ENCODE measurements at regions not wholly inside any gene's neighbourhood (a gene's known extent, or its start where the extent isn't known, plus 50 kb on each side); places are given as distances from the start of the nearest gene placed in this dataset.
"Not testable (repeated sequence)": the region's sequence is repeated elsewhere in the genome, so short reads cannot be mapped to it uniquely, and the experiment has no call there.

DNA sequence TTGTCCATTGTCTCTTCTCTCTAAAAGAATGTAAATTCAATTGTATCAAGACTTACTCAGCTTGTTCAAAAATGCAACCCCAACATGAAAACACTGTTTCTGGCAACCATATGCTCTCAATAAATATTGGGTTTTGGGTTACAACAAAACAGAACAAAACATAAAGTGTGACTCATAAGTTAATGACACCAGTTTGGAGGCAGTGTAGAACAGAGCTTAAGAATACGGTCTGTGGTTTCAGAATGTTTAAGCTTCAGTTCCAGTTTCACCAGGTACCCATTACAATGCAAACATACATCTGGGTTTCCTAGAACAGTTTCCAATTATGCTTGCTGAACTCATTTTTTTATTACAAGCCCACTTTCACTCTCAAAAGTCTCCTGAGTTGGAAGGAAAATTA is 285.8 kb upstream of the PCDH9 start:
- no peak for ATAC-seq
- CTCF ChIA-PET = no interaction called here
- no peaks in the 10 kb centered on the region for H3K9me3 ChIP-seq (ENCODE audit: control insufficient read depth, insufficient read depth, low read depth, low read length)

DNA sequence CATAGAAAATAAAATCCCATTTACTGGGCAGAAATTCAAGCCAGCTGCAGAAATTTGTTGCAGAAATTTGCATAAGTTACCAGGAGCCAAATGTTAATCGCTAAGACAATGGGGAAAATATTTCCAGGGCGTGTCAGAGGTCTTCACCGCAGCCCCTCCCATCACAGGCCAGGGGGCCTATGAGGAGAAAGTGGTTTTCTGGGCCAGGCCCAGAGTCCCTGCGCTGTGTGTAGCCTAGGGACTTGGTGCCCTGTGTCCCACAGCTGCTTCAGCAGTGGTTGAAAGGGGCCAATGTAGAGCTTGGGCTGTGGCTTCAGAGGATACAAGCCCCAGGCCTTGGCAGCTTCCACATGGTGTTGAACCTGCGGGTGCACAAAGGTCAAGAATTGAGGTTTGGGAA is 278.9 kb upstream of the PCDH9 start:
- Histone ChIP-seq H3K9me3 (ENCODE audit: control insufficient read depth, insufficient read depth, low read depth, low read length) (no peaks in the 10 kb centered on the region), H3K27me3 (ENCODE audit: control insufficient read depth, insufficient read depth, low read length) (no peaks in the 10 kb centered on the region), H3K4me1 (ENCODE audit: control insufficient read depth, insufficient read depth, low read length) (no peaks in the 10 kb centered on the region), H3K27ac (ENCODE audit: low read length) (no peak overlapping the region), H3K4me3 (ENCODE audit: low read depth in 2 of 2, low read length in 2 of 2) (no peak overlapping the region), H3K36me3 (ENCODE audit: control insufficient read depth, insufficient read depth, low read length) (no peaks in the 10 kb centered on the region)
- ChIA-PET CTCF (no interaction called here), POLR2A (no interaction called here)
- no peak for DNase-seq (ENCODE audit: low read depth, low spot score)
- no TSS peak for BruUV-seq (replicated peaks)
- intact Hi-C loops (cut with micrococcal nuclease; ENCODE audit: unreplicated experiment) (no loop called here), in situ Hi-C loops (cut with HindIII; ENCODE audit: low pct_unique_long_range_greater_than_20kb, low sequenced_read_pairs) (no loop called here)
- TF ChIP-seq POLR2AphosphoS5 (IDR thresholded peaks at IDR 0.05; ENCODE audit: low read depth, low read length) (no peak), TCF7L2 (IDR thresholded peaks at IDR 0.05; ENCODE audit: low read depth, low read length) (no peak), SIN3A (IDR thresholded peaks at IDR 0.05; ENCODE audit: borderline replicate concordance, insufficient read depth, low read depth, low read length) (no peak)
- TF ChIP-seq, protein P1, sequence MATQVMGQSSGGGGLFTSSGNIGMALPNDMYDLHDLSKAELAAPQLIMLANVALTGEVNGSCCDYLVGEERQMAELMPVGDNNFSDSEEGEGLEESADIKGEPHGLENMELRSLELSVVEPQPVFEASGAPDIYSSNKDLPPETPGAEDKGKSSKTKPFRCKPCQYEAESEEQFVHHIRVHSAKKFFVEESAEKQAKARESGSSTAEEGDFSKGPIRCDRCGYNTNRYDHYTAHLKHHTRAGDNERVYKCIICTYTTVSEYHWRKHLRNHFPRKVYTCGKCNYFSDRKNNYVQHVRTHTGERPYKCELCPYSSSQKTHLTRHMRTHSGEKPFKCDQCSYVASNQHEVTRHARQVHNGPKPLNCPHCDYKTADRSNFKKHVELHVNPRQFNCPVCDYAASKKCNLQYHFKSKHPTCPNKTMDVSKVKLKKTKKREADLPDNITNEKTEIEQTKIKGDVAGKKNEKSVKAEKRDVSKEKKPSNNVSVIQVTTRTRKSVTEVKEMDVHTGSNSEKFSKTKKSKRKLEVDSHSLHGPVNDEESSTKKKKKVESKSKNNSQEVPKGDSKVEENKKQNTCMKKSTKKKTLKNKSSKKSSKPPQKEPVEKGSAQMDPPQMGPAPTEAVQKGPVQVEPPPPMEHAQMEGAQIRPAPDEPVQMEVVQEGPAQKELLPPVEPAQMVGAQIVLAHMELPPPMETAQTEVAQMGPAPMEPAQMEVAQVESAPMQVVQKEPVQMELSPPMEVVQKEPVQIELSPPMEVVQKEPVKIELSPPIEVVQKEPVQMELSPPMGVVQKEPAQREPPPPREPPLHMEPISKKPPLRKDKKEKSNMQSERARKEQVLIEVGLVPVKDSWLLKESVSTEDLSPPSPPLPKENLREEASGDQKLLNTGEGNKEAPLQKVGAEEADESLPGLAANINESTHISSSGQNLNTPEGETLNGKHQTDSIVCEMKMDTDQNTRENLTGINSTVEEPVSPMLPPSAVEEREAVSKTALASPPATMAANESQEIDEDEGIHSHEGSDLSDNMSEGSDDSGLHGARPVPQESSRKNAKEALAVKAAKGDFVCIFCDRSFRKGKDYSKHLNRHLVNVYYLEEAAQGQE (IDR thresholded peaks at IDR 0.05; ENCODE audit: insufficient read depth in 1 of 2, low read depth in 2 of 2, low read length in 1 of 2) = no peak
- TF ChIP-seq, protein P2, sequence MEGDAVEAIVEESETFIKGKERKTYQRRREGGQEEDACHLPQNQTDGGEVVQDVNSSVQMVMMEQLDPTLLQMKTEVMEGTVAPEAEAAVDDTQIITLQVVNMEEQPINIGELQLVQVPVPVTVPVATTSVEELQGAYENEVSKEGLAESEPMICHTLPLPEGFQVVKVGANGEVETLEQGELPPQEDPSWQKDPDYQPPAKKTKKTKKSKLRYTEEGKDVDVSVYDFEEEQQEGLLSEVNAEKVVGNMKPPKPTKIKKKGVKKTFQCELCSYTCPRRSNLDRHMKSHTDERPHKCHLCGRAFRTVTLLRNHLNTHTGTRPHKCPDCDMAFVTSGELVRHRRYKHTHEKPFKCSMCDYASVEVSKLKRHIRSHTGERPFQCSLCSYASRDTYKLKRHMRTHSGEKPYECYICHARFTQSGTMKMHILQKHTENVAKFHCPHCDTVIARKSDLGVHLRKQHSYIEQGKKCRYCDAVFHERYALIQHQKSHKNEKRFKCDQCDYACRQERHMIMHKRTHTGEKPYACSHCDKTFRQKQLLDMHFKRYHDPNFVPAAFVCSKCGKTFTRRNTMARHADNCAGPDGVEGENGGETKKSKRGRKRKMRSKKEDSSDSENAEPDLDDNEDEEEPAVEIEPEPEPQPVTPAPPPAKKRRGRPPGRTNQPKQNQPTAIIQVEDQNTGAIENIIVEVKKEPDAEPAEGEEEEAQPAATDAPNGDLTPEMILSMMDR (IDR thresholded peaks at IDR 0.05) = no peak
- no peak for ATAC-seq

More for the DNA sequence above, 285.8 kb upstream of the PCDH9 start:
- intact Hi-C loops (cut with micrococcal nuclease; ENCODE audit: unreplicated experiment) = no loop called here
- no peaks in the 10 kb centered on the region for H3K36me3 ChIP-seq (ENCODE audit: control insufficient read depth, insufficient read depth, low read length)
- H3K27ac ChIP-seq (ENCODE audit: low read length) = no peak overlapping the region
- DNase-seq (ENCODE audit: low read depth, low spot score) = no peak
- no peaks in the 10 kb centered on the region for H3K4me1 ChIP-seq (ENCODE audit: control insufficient read depth, insufficient read depth, low read length)
- POLR2A ChIA-PET = no interaction called here
- no TSS peak for BruUV-seq (replicated peaks)
- in situ Hi-C loops (cut with HindIII; ENCODE audit: low pct_unique_long_range_greater_than_20kb, low sequenced_read_pairs) = no loop called here
- no peak overlapping the region for H3K4me3 ChIP-seq (ENCODE audit: low read depth in 2 of 2, low read length in 2 of 2)
- no peaks in the 10 kb centered on the region for H3K27me3 ChIP-seq (ENCODE audit: control insufficient read depth, insufficient read depth, low read length)
- TF ChIP-seq POLR2AphosphoS5 (IDR thresholded peaks at IDR 0.05; ENCODE audit: low read depth, low read length) (no peak), TCF7L2 (IDR thresholded peaks at IDR 0.05; ENCODE audit: low read depth, low read length) (no peak), SIN3A (IDR thresholded peaks at IDR 0.05; ENCODE audit: borderline replicate concordance, insufficient read depth, low read depth, low read length) (no peak)
- TF ChIP-seq, protein P1 (IDR thresholded peaks at IDR 0.05; ENCODE audit: insufficient read depth in 1 of 2, low read depth in 2 of 2, low read length in 1 of 2) = no peak
- TF ChIP-seq, protein P2 (IDR thresholded peaks at IDR 0.05) = no peak

DNA sequence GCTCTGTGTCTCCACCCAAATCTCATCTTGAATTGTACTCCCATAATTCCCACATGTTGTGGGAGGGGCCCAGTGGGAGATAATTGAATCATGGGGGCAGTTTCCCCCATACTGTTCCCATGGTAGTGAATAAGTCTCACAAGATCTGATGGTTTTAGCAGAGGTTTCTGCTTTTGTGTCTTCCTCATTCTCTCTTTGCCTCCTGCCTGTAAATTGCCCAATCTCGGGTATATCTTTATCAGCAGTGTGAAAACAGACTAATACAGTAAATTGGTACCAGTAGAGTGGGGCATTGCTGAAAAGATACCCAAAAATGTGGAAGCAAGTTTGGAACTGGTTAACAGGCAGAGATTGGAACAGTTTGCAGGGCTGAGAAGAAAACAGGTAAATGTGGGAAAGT is 278.1 kb upstream of the PCDH9 start:
- H3K9me3 ChIP-seq (ENCODE audit: control insufficient read depth, insufficient read depth, low read depth, low read length); in situ Hi-C loops (cut with HindIII; ENCODE audit: low pct_unique_long_range_greater_than_20kb, low sequenced_read_pairs); H3K36me3 ChIP-seq (ENCODE audit: control insufficient read depth, insufficient read depth, low read length); H3K27me3 ChIP-seq (ENCODE audit: control insufficient read depth, insufficient read depth, low read length); intact Hi-C loops (cut with micrococcal nuclease; ENCODE audit: unreplicated experiment); H3K27ac ChIP-seq (ENCODE audit: low read length); POLR2A ChIA-PET; H3K4me1 ChIP-seq (ENCODE audit: control insufficient read depth, insufficient read depth, low read length); ATAC-seq; CTCF ChIA-PET; DNase-seq (ENCODE audit: low read depth, low spot score); H3K4me3 ChIP-seq (ENCODE audit: low read depth in 2 of 2, low read length in 2 of 2); BruUV-seq (replicated peaks): not testable (repeated sequence)
